ENCODE measurements at regions not wholly inside any gene's neighbourhood (a gene's known extent, or its start where the extent isn't known, plus 50 kb on each side); places are given as distances from the start of the nearest gene placed in this dataset.

GRCh38 chr7:32161708-32162107 lies 91.5 kb upstream of the PDE1C start:
- no peaks in the 10 kb centered on the region for H3K27me3 Mint-ChIP-seq
- no peak for DNase-seq
- H3K36me3 ChIP-seq (ENCODE audit: insufficient read depth, low read length): no peaks in the 10 kb centered on the region
- TF ChIP-seq CTCF (IDR thresholded peaks at IDR 0.05): no peak
- no peaks in the 10 kb centered on the region for H3K27me3 ChIP-seq (ENCODE audit: control insufficient read depth in 1 of 2, insufficient read depth in 2 of 2, low read length in 2 of 2)
- no peaks in the 10 kb centered on the region for H3K36me3 Mint-ChIP-seq (ENCODE audit: low read depth)
- H3K4me3 ChIP-seq (ENCODE audit: low read length): no peak overlapping the region
- no peak for ATAC-seq (ENCODE audit: poor library complexity)
- no peaks in the 10 kb centered on the region for H3K9me3 ChIP-seq (ENCODE audit: control insufficient read depth in 1 of 2, insufficient read depth in 1 of 2, low read length in 2 of 2)
- no peak overlapping the region for H3K27ac Mint-ChIP-seq
- no peak overlapping the region for H3K4me3 Mint-ChIP-seq
- POLR2A ChIA-PET: no interaction called here
- intact Hi-C loops (cut with DNase I, micrococcal nuclease): no loop called here
- no peak overlapping the region for H3K27ac ChIP-seq (ENCODE audit: low read depth in 1 of 2, low read length in 2 of 2)
- H3K9me3 Mint-ChIP-seq: no peaks in the 10 kb centered on the region
- no peaks in the 10 kb centered on the region for H3K4me1 ChIP-seq (ENCODE audit: insufficient read depth, low read length)
- CTCF ChIA-PET: no interaction called here
- no peaks in the 10 kb centered on the region for H3K4me1 Mint-ChIP-seq (ENCODE audit: low read depth)

GRCh38 chr7:32158751-32159745 lies 88.8 kb upstream of the PDE1C start:
- Histone ChIP-seq H3K27me3 (ENCODE audit: control insufficient read depth in 1 of 2, insufficient read depth in 2 of 2, low read length in 2 of 2) (no peaks in the 10 kb centered on the region), H3K36me3 (ENCODE audit: insufficient read depth, low read length) (no peaks in the 10 kb centered on the region), H3K4me3 (ENCODE audit: low read length) (no peak overlapping the region), H3K4me1 (ENCODE audit: insufficient read depth, low read length) (no peaks in the 10 kb centered on the region), H3K9me3 (ENCODE audit: control insufficient read depth in 1 of 2, insufficient read depth in 1 of 2, low read length in 2 of 2) (no peaks in the 10 kb centered on the region), H3K27ac (ENCODE audit: low read depth in 1 of 2, low read length in 2 of 2) (no peak overlapping the region)
- intact Hi-C loops (cut with DNase I, micrococcal nuclease): no loop called here
- DNase-seq (no peak), ATAC-seq (ENCODE audit: poor library complexity) (no peak)
- no peak overlapping the region for H3K27ac Mint-ChIP-seq
- no peak for TF ChIP-seq CTCF (IDR thresholded peaks at IDR 0.05)
- no peaks in the 10 kb centered on the region for H3K27me3 Mint-ChIP-seq
- H3K9me3 Mint-ChIP-seq: no peaks in the 10 kb centered on the region
- H3K4me3 Mint-ChIP-seq: no peak overlapping the region
- ChIA-PET POLR2A (no interaction called here), CTCF (no interaction called here)
- H3K4me1 Mint-ChIP-seq (ENCODE audit: low read depth): no peaks in the 10 kb centered on the region
- H3K36me3 Mint-ChIP-seq (ENCODE audit: low read depth): no peaks in the 10 kb centered on the region

- TF ChIP-seq CTCF (IDR thresholded peaks at IDR 0.05): no peak
- no peak for ATAC-seq (ENCODE audit: poor library complexity)
- no peak overlapping the region for H3K27ac Mint-ChIP-seq
- H3K36me3 Mint-ChIP-seq (ENCODE audit: low read depth): no peaks in the 10 kb centered on the region
- no peak overlapping the region for H3K4me3 Mint-ChIP-seq
- no peaks in the 10 kb centered on the region for H3K27me3 Mint-ChIP-seq
- Histone ChIP-seq H3K27me3 (ENCODE audit: control insufficient read depth in 1 of 2, insufficient read depth in 2 of 2, low read length in 2 of 2) (no peaks in the 10 kb centered on the region), H3K9me3 (ENCODE audit: control insufficient read depth in 1 of 2, insufficient read depth in 1 of 2, low read length in 2 of 2) (no peaks in the 10 kb centered on the region), H3K36me3 (ENCODE audit: insufficient read depth, low read length) (no peaks in the 10 kb centered on the region), H3K4me1 (ENCODE audit: insufficient read depth, low read length) (no peaks in the 10 kb centered on the region), H3K4me3 (ENCODE audit: low read length) (no peak overlapping the region), H3K27ac (ENCODE audit: low read depth in 1 of 2, low read length in 2 of 2) (no peak overlapping the region)
- ChIA-PET POLR2A (no interaction called here), CTCF (no interaction called here)
- no peak for DNase-seq
- H3K4me1 Mint-ChIP-seq (ENCODE audit: low read depth): no peaks in the 10 kb centered on the region
- H3K9me3 Mint-ChIP-seq: no peaks in the 10 kb centered on the region
- intact Hi-C loops (cut with DNase I, micrococcal nuclease): no loop called here
These were observed 87.9 kb upstream of the PDE1C start for GRCh38 chr7:32158076-32158475.
